ENCODE measurements at regions not wholly inside any gene's neighbourhood (a gene's known extent, or its start where the extent isn't known, plus 50 kb on each side); places are given as distances from the start of the nearest gene placed in this dataset.
"Not testable (repeated sequence)": the region's sequence is repeated elsewhere in the genome, so short reads cannot be mapped to it uniquely, and the experiment has no call there.

- DNase-seq, result no peak
Observed at GRCh38 chr13:84641491-84641890, 759.2 kb upstream of the SLITRK1 start.

GRCh38 chr13:84640691-84641090 lies 758.4 kb upstream of the SLITRK1 start:
- DNase-seq, result no peak

- DNase-seq, result no peak
Observed at GRCh38 chr13:84630476-84630875, 748.2 kb upstream of the SLITRK1 start.

- DNase-seq, result no peak
Observed at GRCh38 chr13:84616864-84617263, 734.6 kb upstream of the SLITRK1 start.

- no peak for DNase-seq
Observed at GRCh38 chr13:84609716-84610115, 727.4 kb upstream of the SLITRK1 start.

GRCh38 chr13:84607261-84608013 lies 725.2 kb upstream of the SLITRK1 start:
- DNase-seq, result no peak

- DNase-seq, result no peak
Observed at GRCh38 chr13:84606616-84607015, 724.3 kb upstream of the SLITRK1 start.

GRCh38 chr13:84605927-84606326 lies 723.7 kb upstream of the SLITRK1 start:
- DNase-seq, result no peak

GRCh38 chr13:84591444-84591843 lies 709.2 kb upstream of the SLITRK1 start:
- DNase-seq, result no peak

- DNase-seq, result no peak
Observed at GRCh38 chr13:84590663-84591062, 708.4 kb upstream of the SLITRK1 start.

- DNase-seq, result no peak
Observed at GRCh38 chr13:84588023-84588422, 705.7 kb upstream of the SLITRK1 start.

- DNase-seq, result not testable (repeated sequence)
Observed at GRCh38 chr13:84579901-84580300, 697.6 kb upstream of the SLITRK1 start.

GRCh38 chr13:84574851-84575250 lies 692.6 kb upstream of the SLITRK1 start:
- DNase-seq, result no peak

GRCh38 chr13:84571264-84571663 lies 689.0 kb upstream of the SLITRK1 start:
- no peak for DNase-seq

- DNase-seq, result no peak
Observed at GRCh38 chr13:84570831-84571230, 688.6 kb upstream of the SLITRK1 start.

GRCh38 chr13:84569366-84569765 lies 687.1 kb upstream of the SLITRK1 start:
- no peak for DNase-seq

GRCh38 chr13:84567848-84568247 lies 685.6 kb upstream of the SLITRK1 start:
- no peak for DNase-seq

GRCh38 chr13:84566780-84567179 lies 684.5 kb upstream of the SLITRK1 start:
- no peak for DNase-seq

GRCh38 chr13:84563611-84564010 lies 681.3 kb upstream of the SLITRK1 start:
- no peak for DNase-seq

GRCh38 chr13:84553227-84553626 lies 671.0 kb upstream of the SLITRK1 start:
- no peak for DNase-seq

- no peak for DNase-seq
Observed at GRCh38 chr13:84543962-84544361, 661.7 kb upstream of the SLITRK1 start.

- DNase-seq, result no peak
Observed at GRCh38 chr13:84542348-84542747, 660.1 kb upstream of the SLITRK1 start.

GRCh38 chr13:84536906-84537305 lies 654.6 kb upstream of the SLITRK1 start:
- no peak for DNase-seq

- DNase-seq, result no peak
Observed at GRCh38 chr13:84528408-84529070, 646.3 kb upstream of the SLITRK1 start.

- no peak for DNase-seq
Observed at GRCh38 chr13:84525865-84526264, 643.6 kb upstream of the SLITRK1 start.

All from NCI-H1436 (cell line).